ENCODE measurements at regions not wholly inside any gene's neighbourhood (a gene's known extent, or its start where the extent isn't known, plus 50 kb on each side); places are given as distances from the start of the nearest gene placed in this dataset.

DNA sequence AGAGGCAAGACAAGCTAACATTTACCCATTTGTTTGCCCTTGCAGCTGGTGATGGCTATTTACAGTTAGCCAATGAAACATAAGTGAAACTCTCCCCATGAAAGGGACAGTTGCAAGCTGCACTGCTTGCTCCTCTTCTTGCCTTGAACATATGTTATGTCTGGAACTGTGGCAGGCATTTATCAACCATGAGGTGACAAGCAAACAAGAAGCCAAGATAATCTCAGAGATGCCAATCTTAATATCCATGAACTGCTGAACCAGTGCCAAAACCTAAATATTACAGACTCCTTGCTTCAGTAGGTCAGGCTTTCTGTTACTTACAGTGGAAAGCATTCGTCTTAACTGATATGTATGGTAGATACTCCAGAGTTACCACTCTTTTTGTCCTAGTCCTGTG lies 133.4 kb downstream of the ACTBL2 start:
- TF ChIP-seq, protein P1, sequence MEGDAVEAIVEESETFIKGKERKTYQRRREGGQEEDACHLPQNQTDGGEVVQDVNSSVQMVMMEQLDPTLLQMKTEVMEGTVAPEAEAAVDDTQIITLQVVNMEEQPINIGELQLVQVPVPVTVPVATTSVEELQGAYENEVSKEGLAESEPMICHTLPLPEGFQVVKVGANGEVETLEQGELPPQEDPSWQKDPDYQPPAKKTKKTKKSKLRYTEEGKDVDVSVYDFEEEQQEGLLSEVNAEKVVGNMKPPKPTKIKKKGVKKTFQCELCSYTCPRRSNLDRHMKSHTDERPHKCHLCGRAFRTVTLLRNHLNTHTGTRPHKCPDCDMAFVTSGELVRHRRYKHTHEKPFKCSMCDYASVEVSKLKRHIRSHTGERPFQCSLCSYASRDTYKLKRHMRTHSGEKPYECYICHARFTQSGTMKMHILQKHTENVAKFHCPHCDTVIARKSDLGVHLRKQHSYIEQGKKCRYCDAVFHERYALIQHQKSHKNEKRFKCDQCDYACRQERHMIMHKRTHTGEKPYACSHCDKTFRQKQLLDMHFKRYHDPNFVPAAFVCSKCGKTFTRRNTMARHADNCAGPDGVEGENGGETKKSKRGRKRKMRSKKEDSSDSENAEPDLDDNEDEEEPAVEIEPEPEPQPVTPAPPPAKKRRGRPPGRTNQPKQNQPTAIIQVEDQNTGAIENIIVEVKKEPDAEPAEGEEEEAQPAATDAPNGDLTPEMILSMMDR (conservative IDR thresholded peaks at IDR 0.05; ENCODE audit: low read depth, low read length), result no peak
- H3K4me3 ChIP-seq (ENCODE audit: low read depth, low read length), result no peak overlapping the region
- DNase-seq (ENCODE audit: low read depth), result no peak

GRCh38 chr5:57348376-57349140 lies 134.1 kb downstream of the ACTBL2 start:
- TF ChIP-seq, protein P1 (conservative IDR thresholded peaks at IDR 0.05; ENCODE audit: low read depth, low read length), result no peak
- no peak for DNase-seq (ENCODE audit: low read depth)
- H3K4me3 ChIP-seq (ENCODE audit: low read depth, low read length), result no peak overlapping the region

- DNase-seq (ENCODE audit: low read depth), result peak; percentile 42
- TF ChIP-seq, protein P1 (conservative IDR thresholded peaks at IDR 0.05; ENCODE audit: low read depth, low read length), result no peak
- no peak overlapping the region for H3K4me3 ChIP-seq (ENCODE audit: low read depth, low read length)
Measured at GRCh38 chr5:57346328-57346727, 136.3 kb downstream of the ACTBL2 start.

DNA sequence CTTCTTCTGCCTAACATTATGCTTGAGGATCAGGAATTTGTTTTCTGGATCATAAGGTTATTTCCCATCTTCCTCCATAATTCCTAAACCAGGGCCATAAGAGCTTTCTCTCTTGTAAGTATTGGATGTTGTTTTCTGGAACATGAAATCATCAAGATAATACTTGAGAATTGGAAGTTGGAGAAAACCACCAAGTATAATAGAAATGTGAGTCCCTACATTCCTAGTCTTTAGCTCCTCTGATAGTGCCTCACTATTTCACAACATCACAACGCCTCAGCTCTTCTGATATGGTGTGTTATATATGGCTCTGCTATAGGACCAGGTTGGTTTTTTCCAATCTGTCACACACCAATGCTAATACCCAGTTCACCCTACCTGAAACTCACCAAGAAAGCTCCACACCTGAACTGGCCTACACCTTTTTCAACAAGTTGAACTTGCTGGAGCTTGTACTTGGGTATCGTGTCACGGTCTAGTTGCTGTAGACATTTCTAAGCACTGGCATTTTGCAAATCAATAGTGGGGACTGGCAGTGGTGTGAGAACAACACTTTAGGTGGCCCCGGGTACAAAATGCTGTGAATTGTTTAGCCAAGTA lies 141.1 kb downstream of the ACTBL2 start:
- TF ChIP-seq, protein P1 (conservative IDR thresholded peaks at IDR 0.05; ENCODE audit: low read depth, low read length), result no peak
- peak; percentile 36 for DNase-seq (ENCODE audit: low read depth)

DNA sequence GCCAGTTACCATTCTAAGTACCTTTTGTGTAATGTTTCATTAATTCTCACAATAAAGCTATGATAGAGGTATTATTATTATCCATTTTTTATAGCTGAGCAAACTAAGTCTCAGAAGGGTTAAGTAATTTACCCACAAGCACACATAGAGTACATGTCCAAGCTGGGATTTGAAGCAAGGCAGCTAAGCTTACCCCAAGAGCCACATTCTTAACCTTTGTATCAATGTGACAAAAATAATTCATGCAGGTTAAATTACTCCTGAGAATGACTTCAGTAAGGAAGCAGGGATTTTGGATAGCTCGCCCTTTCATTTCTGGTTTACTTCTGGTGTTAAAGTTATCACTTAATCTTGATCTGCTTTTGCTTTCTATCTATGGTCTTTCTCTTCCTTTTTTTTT lies 141.9 kb downstream of the ACTBL2 start:
- H3K4me3 ChIP-seq (ENCODE audit: low read depth, low read length), result no peak overlapping the region
- DNase-seq (ENCODE audit: low read depth), result no peak
- TF ChIP-seq, protein P1 (conservative IDR thresholded peaks at IDR 0.05; ENCODE audit: low read depth, low read length), result no peak

More for the DNA sequence above, 141.1 kb downstream of the ACTBL2 start:
- H3K4me3 ChIP-seq (ENCODE audit: low read depth, low read length), result no peak overlapping the region

DNA sequence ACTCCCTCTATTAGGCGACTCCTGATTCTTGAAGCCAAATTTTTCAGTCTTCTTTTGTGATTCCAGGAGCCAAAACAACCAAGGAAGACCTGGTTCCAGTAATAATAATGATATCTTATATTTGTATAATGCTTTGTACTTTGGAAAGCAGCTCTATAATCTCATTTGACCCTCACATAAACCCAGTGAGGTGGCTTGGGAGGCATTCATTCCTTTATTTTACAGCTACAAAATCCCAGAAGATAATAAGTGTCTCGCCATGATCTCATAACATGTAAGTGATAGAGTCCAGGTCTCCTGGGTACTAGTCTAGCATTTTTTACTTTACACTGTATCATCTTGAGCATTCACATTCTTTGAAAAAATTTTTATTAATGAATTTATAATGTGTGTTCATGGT lies 143.1 kb downstream of the ACTBL2 start:
- TF ChIP-seq, protein P1 (conservative IDR thresholded peaks at IDR 0.05; ENCODE audit: low read depth, low read length), result no peak
- DNase-seq (ENCODE audit: low read depth), result no peak
- no peak overlapping the region for H3K4me3 ChIP-seq (ENCODE audit: low read depth, low read length)

Measured in choroid plexus epithelial cell (primary cell).